Mesenchymal stem cell (in vitro differentiated cells and primary cell): ENCODE measurements at regions not wholly inside any gene's neighbourhood (a gene's known extent, or its start where the extent isn't known, plus 50 kb on each side); places are given as distances from the start of the nearest gene placed in this dataset.

Experiments used
- DNase-seq: peaks from one replicate; pipeline ENCODE4 v3.0.0-alpha.2; 2013
- H2AFZ ChIP-seq: one replicate; pipeline ENCODE4 v1.6.1; 2013; ENCODE audit warnings: low read depth, mild to moderate bottlenecking, control low read depth, inconsistent platforms, low read length, moderate library complexity
- H2AK5ac ChIP-seq: 2 replicates; pipeline ENCODE4 v1.6.1; 2013; ENCODE audit warnings: low read length, moderate library complexity, mild to moderate bottlenecking, inconsistent platforms; ENCODE audit not compliant: severe bottlenecking
- H2BK120ac ChIP-seq: one replicate; pipeline ENCODE4 v1.6.1; 2013; ENCODE audit warnings: low read depth, mild to moderate bottlenecking, inconsistent platforms, low read length, moderate library complexity
- H2BK12ac ChIP-seq, 2 experiments: one replicate each; pipeline ENCODE4 v1.6.1; 2013; ENCODE audit warnings: inconsistent platforms in 2 of 2, low read length in 2 of 2, mild to moderate bottlenecking in 2 of 2, moderate library complexity in 2 of 2, control low read depth in 1 of 2
- H2BK15ac ChIP-seq: one replicate; pipeline ENCODE4 v1.6.1; 2013; ENCODE audit warnings: mild to moderate bottlenecking, low read depth, inconsistent platforms; ENCODE audit not compliant: poor library complexity, severe bottlenecking
- H2BK5ac ChIP-seq: 2 replicates; pipeline ENCODE4 v1.6.1; 2013; ENCODE audit warnings: low read depth, mild to moderate bottlenecking, low read length, control low read depth, inconsistent platforms; ENCODE audit not compliant: poor library complexity, severe bottlenecking
- H3K14ac ChIP-seq, 2 experiments: one replicate each; pipeline ENCODE4 v1.6.1; 2013; ENCODE audit warnings: inconsistent platforms in 2 of 2, low read length in 2 of 2, control low read depth in 1 of 2, mild to moderate bottlenecking in 1 of 2, moderate library complexity in 1 of 2
- H3K18ac ChIP-seq, 2 experiments: one replicate each; pipeline ENCODE4 v1.6.1; 2013; ENCODE audit warnings: inconsistent platforms in 2 of 2, low read length in 2 of 2, control low read depth in 1 of 2, low read depth in 1 of 2, mild to moderate bottlenecking in 1 of 2
- H3K23ac ChIP-seq, 2 experiments: one replicate each; pipeline ENCODE4 v1.6.1; 2013; ENCODE audit warnings: inconsistent platforms in 2 of 2, low read length in 2 of 2, mild to moderate bottlenecking in 2 of 2, moderate library complexity in 2 of 2, control low read depth in 1 of 2
- H3K27ac ChIP-seq: 2 replicates; pipeline ENCODE4 v1.5.1; 2013; ENCODE audit warnings: mild to moderate bottlenecking, moderate library complexity, low read length, control low read depth, inconsistent platforms; ENCODE audit not compliant: poor library complexity, severe bottlenecking
- H3K27me3 ChIP-seq, 2 experiments: 2 replicates each; pipeline versions ENCODE4 v1.6.1 to v1.7.0; 2013; ENCODE audit warnings: low read length in 2 of 2, mild to moderate bottlenecking in 2 of 2, moderate library complexity in 2 of 2, control low read depth in 1 of 2, inconsistent platforms in 1 of 2; ENCODE audit not compliant: control insufficient read depth in 1 of 2, insufficient read depth in 1 of 2
- H3K36me3 ChIP-seq, 2 experiments: 2 replicates each; pipeline versions ENCODE4 v1.6.1 to v1.7.0; 2013; ENCODE audit warnings: low read length in 2 of 2, control low read depth in 1 of 2, inconsistent platforms in 1 of 2, low read depth in 1 of 2, mild to moderate bottlenecking in 1 of 2; ENCODE audit not compliant: insufficient read depth in 2 of 2, control insufficient read depth in 1 of 2
- H3K4ac ChIP-seq, 2 experiments: one replicate each; pipeline ENCODE4 v1.6.1; 2013; ENCODE audit warnings: inconsistent platforms in 2 of 2, low read length in 2 of 2, mild to moderate bottlenecking in 2 of 2, moderate library complexity in 2 of 2, control low read depth in 1 of 2, low read depth in 1 of 2
- H3K4me1 ChIP-seq: 2 replicates; pipeline ENCODE4 v1.6.1; 2013; ENCODE audit warnings: low read depth, low read length, control low read depth; ENCODE audit not compliant: control insufficient read depth, insufficient read depth
- H3K4me2 ChIP-seq: 2 replicates; pipeline ENCODE4 v1.6.1; 2013; ENCODE audit warnings: low read length, mild to moderate bottlenecking, inconsistent platforms; ENCODE audit not compliant: poor library complexity, severe bottlenecking
- H3K4me3 ChIP-seq, 2 experiments: 2 replicates each; pipeline versions ENCODE4 v1.5.1 to v1.7.0; 2013; ENCODE audit warnings: low read length in 2 of 2, mild to moderate bottlenecking in 2 of 2, control low read depth in 1 of 2, low read depth in 1 of 2; ENCODE audit not compliant: insufficient read depth in 1 of 2
- H3K79me1 ChIP-seq: replicated peaks from 2 replicates; pipeline ENCODE4 v1.6.1; 2013; ENCODE audit warnings: mild to moderate bottlenecking, control low read depth, low read length, inconsistent platforms; ENCODE audit not compliant: poor library complexity, severe bottlenecking
- H3K9ac ChIP-seq: 2 replicates; pipeline ENCODE4 v1.7.0; 2013; ENCODE audit warnings: mild to moderate bottlenecking, low read length, moderate library complexity
- H3K9me3 ChIP-seq: 2 replicates; pipeline ENCODE4 v1.7.0; 2013; ENCODE audit warnings: mild to moderate bottlenecking, low read length; ENCODE audit not compliant: control insufficient read depth
- H4K8ac ChIP-seq: one replicate; pipeline ENCODE4 v1.6.1; 2013; ENCODE audit warnings: inconsistent platforms, mild to moderate bottlenecking, low read length, moderate library complexity
- H4K91ac ChIP-seq: one replicate; pipeline ENCODE4 v1.6.1; 2013; ENCODE audit warnings: mild to moderate bottlenecking, low read length, inconsistent platforms
- WGBS: methylation state at CpG from one replicate; pipeline ENCODE4 v1.1.7; 2013; ENCODE audit warnings: mixed read lengths; 5-methylcytosine and 5-hydroxymethylcytosine counted together

- Histone ChIP-seq H4K8ac (peak overlapping the region; percentile 93), H3K4me2 (no peak overlapping the region), H2BK120ac (peak overlapping the region; percentile 94), H3K23ac (no peak overlapping the region), H3K4ac (peak overlapping the region; percentile 73 to 97), H2AK5ac (no peak overlapping the region), H2BK15ac (peak overlapping the region; percentile 29), H3K9me3 (no peaks in the 10 kb centered on the region), H3K36me3 (no peaks in the 10 kb centered on the region), H3K4me1 (no peaks in the 10 kb centered on the region), H2AFZ (no peak overlapping the region), H3K27me3 (no peaks in the 10 kb centered on the region), H3K79me1 (no peaks in the 10 kb centered on the region), H4K91ac (peak overlapping the region; percentile 90), H2BK12ac (peak overlapping the region; percentile 99 to 100), H3K18ac (peak overlapping the region; percentile 93 to 94), H2BK5ac (no peak overlapping the region), H3K4me3 (no peak overlapping the region), H3K27ac (no peak overlapping the region), H3K9ac (no peak overlapping the region), H3K14ac (peak overlapping the region in 1 of 2 experiments; percentile 89)
- whole genome bisulfite sequencing = 94% methylated on average over 4 of the region's 4 CpGs
- peak; percentile 44 for DNase-seq
Observed at GRCh38 chr12:114895081-114895480, 211.1 kb upstream of the TBX3 start.

DNA sequence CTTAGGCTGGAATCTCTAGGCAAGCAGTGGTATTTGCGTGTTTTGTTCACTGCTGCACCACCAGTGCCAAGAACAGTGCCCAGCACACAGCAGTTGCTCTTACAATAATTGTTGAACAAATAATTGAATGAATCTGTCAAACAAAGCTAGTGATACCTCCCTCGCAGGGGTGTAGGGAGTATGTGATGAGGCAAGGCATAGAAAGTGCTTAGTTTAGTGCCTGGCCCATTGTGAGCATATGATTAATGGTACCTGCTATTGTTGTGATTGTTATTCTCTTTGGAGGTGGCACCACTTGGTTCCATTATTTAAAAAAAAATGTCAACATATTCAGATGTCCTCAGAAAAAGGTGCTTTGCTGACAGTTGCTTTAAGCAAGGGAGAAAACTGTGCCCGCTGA is 210.1 kb upstream of the TBX3 start:
- peak overlapping the region in 1 of 2 experiments; percentile 55 for H3K4ac ChIP-seq
- DNase-seq = no peak
- H3K23ac ChIP-seq = no peak overlapping the region
- no peaks in the 10 kb centered on the region for H3K9me3 ChIP-seq
- no peak overlapping the region for H3K4me3 ChIP-seq
- no peak overlapping the region for H3K27ac ChIP-seq
- no peak overlapping the region for H2AK5ac ChIP-seq
- H3K14ac ChIP-seq = no peak overlapping the region
- H3K18ac ChIP-seq = peak overlapping the region; percentile 14 to 86
- H4K8ac ChIP-seq = no peak overlapping the region
- no peak overlapping the region for H2BK5ac ChIP-seq
- H3K79me1 ChIP-seq = no peaks in the 10 kb centered on the region
- no peak overlapping the region for H2BK120ac ChIP-seq
- no peaks in the 10 kb centered on the region for H3K27me3 ChIP-seq
- no peak overlapping the region for H2BK15ac ChIP-seq
- H3K9ac ChIP-seq = no peak overlapping the region
- H3K36me3 ChIP-seq = no peaks in the 10 kb centered on the region
- peak overlapping the region in 1 of 2 experiments; percentile 56 for H2BK12ac ChIP-seq
- no peak overlapping the region for H4K91ac ChIP-seq
- H2AFZ ChIP-seq = no peak overlapping the region
- WGBS = 92% methylated on average over 2 of the region's 3 CpGs
- no peak overlapping the region for H3K4me2 ChIP-seq
- H3K4me1 ChIP-seq = no peaks in the 10 kb centered on the region

GRCh38 chr12:114888928-114889584 is 205.1 kb upstream of the TBX3 start:
- H3K27me3 ChIP-seq = no peaks in the 10 kb centered on the region
- no peak overlapping the region for H2BK12ac ChIP-seq
- no peaks in the 10 kb centered on the region for H3K36me3 ChIP-seq
- no peak overlapping the region for H3K27ac ChIP-seq
- no peak overlapping the region for H2AFZ ChIP-seq
- 100% methylated on average over 2 of the region's 2 CpGs for WGBS
- H3K4me1 ChIP-seq = no peaks in the 10 kb centered on the region
- H2BK15ac ChIP-seq = no peak overlapping the region
- no peak overlapping the region for H3K4ac ChIP-seq
- no peak overlapping the region for H3K4me2 ChIP-seq
- no peak overlapping the region for H4K91ac ChIP-seq
- no peak overlapping the region for H2AK5ac ChIP-seq
- no peak overlapping the region for H4K8ac ChIP-seq
- H3K23ac ChIP-seq = no peak overlapping the region
- no peak overlapping the region for H3K14ac ChIP-seq
- no peak overlapping the region for H3K4me3 ChIP-seq
- H2BK120ac ChIP-seq = no peak overlapping the region
- no peak overlapping the region for H3K9ac ChIP-seq
- no peak for DNase-seq
- no peak overlapping the region for H2BK5ac ChIP-seq
- H3K79me1 ChIP-seq = no peaks in the 10 kb centered on the region
- H3K9me3 ChIP-seq = no peaks in the 10 kb centered on the region
- H3K18ac ChIP-seq = no peak overlapping the region

DNA sequence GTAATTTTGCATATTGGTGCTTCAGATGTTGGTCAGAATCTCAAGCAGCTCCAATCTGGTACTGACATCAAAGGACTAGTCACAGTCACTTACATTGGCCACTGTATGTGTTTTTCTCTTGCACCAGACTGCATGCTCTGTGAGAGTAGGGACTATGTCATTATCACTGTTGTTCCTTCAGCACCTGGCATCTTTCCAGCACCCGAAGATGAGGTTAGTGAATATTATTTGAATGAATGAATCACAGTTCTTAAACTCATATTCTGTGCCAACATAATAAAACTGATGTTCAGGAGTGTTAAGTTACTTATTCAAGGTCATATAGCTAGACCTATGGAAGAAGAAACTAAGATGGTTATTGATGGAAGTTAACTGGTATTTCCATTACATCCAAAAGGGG is 204.5 kb upstream of the TBX3 start:
- no peaks in the 10 kb centered on the region for H3K79me1 ChIP-seq
- no peak overlapping the region for H3K4me3 ChIP-seq
- no peaks in the 10 kb centered on the region for H3K27me3 ChIP-seq
- no peak overlapping the region for H4K8ac ChIP-seq
- H2BK5ac ChIP-seq = no peak overlapping the region
- H3K4me1 ChIP-seq = no peaks in the 10 kb centered on the region
- no CpG with 5 or more reads among the region's 1 CpG for WGBS
- H2AFZ ChIP-seq = no peak overlapping the region
- no peak overlapping the region for H3K9ac ChIP-seq
- no peak overlapping the region for H3K4me2 ChIP-seq
- no peak overlapping the region for H4K91ac ChIP-seq
- no peak overlapping the region for H2BK120ac ChIP-seq
- no peak overlapping the region for H3K23ac ChIP-seq
- H3K9me3 ChIP-seq = no peaks in the 10 kb centered on the region
- H2AK5ac ChIP-seq = no peak overlapping the region
- no peak overlapping the region for H3K14ac ChIP-seq
- DNase-seq = no peak
- no peak overlapping the region for H2BK15ac ChIP-seq
- no peak overlapping the region for H3K4ac ChIP-seq
- H2BK12ac ChIP-seq = no peak overlapping the region
- H3K36me3 ChIP-seq = no peaks in the 10 kb centered on the region
- H3K18ac ChIP-seq = no peak overlapping the region
- H3K27ac ChIP-seq = no peak overlapping the region
